ENCODE measurements at regions not wholly inside any gene's neighbourhood (a gene's known extent, or its start where the extent isn't known, plus 50 kb on each side); places are given as distances from the start of the nearest gene placed in this dataset.

- no peaks in the 10 kb centered on the region for H3K4me1 ChIP-seq (ENCODE audit: insufficient read depth, low read length)
- ChIA-PET CTCF (ENCODE audit: low intra/inter-chr PET ratio, low total read pairs) (no interaction called here), POLR2A (no interaction called here)
- ATAC-seq (no peak), FAIRE-seq (no peak), DNase-seq (ENCODE audit: low spot score) (no peak)
- no peaks in the 10 kb centered on the region for H3K36me3 ChIP-seq (replicated peaks in 1 of 2; ENCODE audit: control insufficient read depth in 1 of 2, insufficient read depth in 2 of 2, low read length in 2 of 2)
- no TSS peak for BruUV-seq (replicated peaks)
- intact Hi-C loops (cut with micrococcal nuclease; ENCODE audit: unreplicated experiment) (no loop called here), in situ Hi-C loops (cut with HindIII; ENCODE audit: extremely low pct_ligation_motif_present, low pct_unique_long_range_greater_than_20kb) (no loop called here)
- no peak for TF ChIP-seq POLR2AphosphoS5 (IDR thresholded peaks at IDR 0.05; ENCODE audit: low read depth, low read length)
- no peak for TF ChIP-seq KAT8 (CRISPR knock-in tag; IDR thresholded peaks at IDR 0.05)
- no peak for TF ChIP-seq NFRKB (IDR thresholded peaks at IDR 0.05)
- no peak for TF ChIP-seq TARDBP (CRISPR knock-in tag; IDR thresholded peaks at IDR 0.05)
- H3K9me3 ChIP-seq (ENCODE audit: low read length) = no peaks in the 10 kb centered on the region
- H3K4me2 ChIP-seq (ENCODE audit: low read depth, low read length) = no peak overlapping the region
- no peaks in the 10 kb centered on the region for H4K20me1 ChIP-seq (ENCODE audit: insufficient read depth, low read length)
- H3K9ac ChIP-seq (ENCODE audit: insufficient read depth, low read depth, low read length) = no peak overlapping the region
- WGBS (ENCODE audit: low lambda C conversion rate) = 12% methylated on average over 4 of the region's 4 CpGs
- H3K79me2 ChIP-seq (ENCODE audit: insufficient read depth, low read length) = no peaks in the 10 kb centered on the region
- H2AFZ ChIP-seq (ENCODE audit: low read length) = no peak overlapping the region
- H3K27ac ChIP-seq (ENCODE audit: extremely low read length, insufficient read depth, low read length) = no peak overlapping the region
- H3K27me3 ChIP-seq (ENCODE audit: control insufficient read depth in 1 of 2, insufficient read depth in 2 of 2, low read length in 2 of 2) = peaks cover 1 to 3% of the 10 kb centered on the region in 2 experiments; a peak in 3 of 5 replicates
- H3K4me3 ChIP-seq (replicated peaks in 1 of 3; ENCODE audit: insufficient read depth in 1 of 3, low read depth in 2 of 3, low read length in 3 of 3) = no peak overlapping the region
These were observed 55.2 kb upstream of the UBAC2 start for GRCh38 chr13:99145461-99145860.

GRCh38 chr13:99150575-99151361 is 49.9 kb upstream of the UBAC2 start:
- no peaks in the 10 kb centered on the region for H4K20me1 ChIP-seq (ENCODE audit: insufficient read depth, low read length)
- no peak for FAIRE-seq
- no peaks in the 10 kb centered on the region for H3K79me2 ChIP-seq (ENCODE audit: insufficient read depth, low read length)
- H3K27ac ChIP-seq (ENCODE audit: extremely low read length, insufficient read depth, low read length) = no peak overlapping the region
- intact Hi-C loops (cut with micrococcal nuclease; ENCODE audit: unreplicated experiment) (no loop called here), in situ Hi-C loops (cut with HindIII; ENCODE audit: extremely low pct_ligation_motif_present, low pct_unique_long_range_greater_than_20kb) (no loop called here)
- no peak for DNase-seq (ENCODE audit: low spot score)
- no peak overlapping the region for H3K9ac ChIP-seq (ENCODE audit: insufficient read depth, low read depth, low read length)
- no peaks in the 10 kb centered on the region for H3K9me3 ChIP-seq (ENCODE audit: low read length)
- TF ChIP-seq ZNF20 (CRISPR knock-in tag; IDR thresholded peaks at IDR 0.05) = no peak
- TF ChIP-seq, protein P1, sequence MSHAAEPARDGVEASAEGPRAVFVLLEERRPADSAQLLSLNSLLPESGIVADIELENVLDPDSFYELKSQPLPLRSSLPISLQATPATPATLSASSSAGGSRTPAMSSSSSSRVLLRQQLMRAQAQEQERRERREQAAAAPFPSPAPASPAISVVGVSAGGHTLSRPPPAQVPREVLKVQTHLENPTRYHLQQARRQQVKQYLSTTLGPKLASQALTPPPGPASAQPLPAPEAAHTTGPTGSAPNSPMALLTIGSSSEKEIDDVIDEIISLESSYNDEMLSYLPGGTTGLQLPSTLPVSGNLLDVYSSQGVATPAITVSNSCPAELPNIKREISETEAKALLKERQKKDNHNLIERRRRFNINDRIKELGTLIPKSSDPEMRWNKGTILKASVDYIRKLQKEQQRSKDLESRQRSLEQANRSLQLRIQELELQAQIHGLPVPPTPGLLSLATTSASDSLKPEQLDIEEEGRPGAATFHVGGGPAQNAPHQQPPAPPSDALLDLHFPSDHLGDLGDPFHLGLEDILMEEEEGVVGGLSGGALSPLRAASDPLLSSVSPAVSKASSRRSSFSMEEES (CRISPR knock-in tag; IDR thresholded peaks at IDR 0.05) = no peak
- no peak for TF ChIP-seq NFKBIZ (CRISPR knock-in tag; IDR thresholded peaks at IDR 0.05)
- TF ChIP-seq CENPX (CRISPR knock-in tag; IDR thresholded peaks at IDR 0.05) = no peak
- no peaks in the 10 kb centered on the region for H3K36me3 ChIP-seq (replicated peaks in 1 of 2; ENCODE audit: control insufficient read depth in 1 of 2, insufficient read depth in 2 of 2, low read length in 2 of 2)
- H2AFZ ChIP-seq (ENCODE audit: low read length) = no peak overlapping the region
- ATAC-seq = no peak
- no peak overlapping the region for H3K4me3 ChIP-seq (replicated peaks in 1 of 3; ENCODE audit: insufficient read depth in 1 of 3, low read depth in 2 of 3, low read length in 3 of 3)
- H3K4me1 ChIP-seq (ENCODE audit: insufficient read depth, low read length) = no peaks in the 10 kb centered on the region
- WGBS (ENCODE audit: low lambda C conversion rate) = 51% methylated on average over 7 of the region's 7 CpGs
- ChIA-PET POLR2A (no interaction called here), CTCF (ENCODE audit: low intra/inter-chr PET ratio, low total read pairs) (no interaction called here)
- no peak overlapping the region for H3K4me2 ChIP-seq (ENCODE audit: low read depth, low read length)
- H3K27me3 ChIP-seq (ENCODE audit: control insufficient read depth in 1 of 2, insufficient read depth in 2 of 2, low read length in 2 of 2) = peaks cover 0 to 1% of the 10 kb centered on the region in 2 experiments; a peak in 1 of 5 replicates
- no TSS peak for BruUV-seq (replicated peaks)

Measured in HepG2 (cell line).